C4-2B (cell line): ENCODE measurements at regions not wholly inside any gene's neighbourhood (a gene's known extent, or its start where the extent isn't known, plus 50 kb on each side); places are given as distances from the start of the nearest gene placed in this dataset.

Experiments used
- H3K27ac ChIP-seq: fragments of 450-650 bp; 2 replicates; pipeline ENCODE4 v1.5.1; 2017
- ZFX ChIP-seq: fragments of 450-650 bp; IDR thresholded peaks from 2 replicates; pipeline ENCODE4 v1.6.1; 2017
- TF ChIP-seq, protein P1 (sequence below): fragments of 450-650 bp; conservative IDR thresholded peaks from 2 replicates; pipeline ENCODE4 v1.5.1; 2017; ENCODE audit warnings: mild to moderate bottlenecking

GRCh38 chr13:74774264-74774663 is 640.1 kb upstream of the KLF12 start:
- H3K27ac ChIP-seq, result no peak overlapping the region
- TF ChIP-seq, protein P1, sequence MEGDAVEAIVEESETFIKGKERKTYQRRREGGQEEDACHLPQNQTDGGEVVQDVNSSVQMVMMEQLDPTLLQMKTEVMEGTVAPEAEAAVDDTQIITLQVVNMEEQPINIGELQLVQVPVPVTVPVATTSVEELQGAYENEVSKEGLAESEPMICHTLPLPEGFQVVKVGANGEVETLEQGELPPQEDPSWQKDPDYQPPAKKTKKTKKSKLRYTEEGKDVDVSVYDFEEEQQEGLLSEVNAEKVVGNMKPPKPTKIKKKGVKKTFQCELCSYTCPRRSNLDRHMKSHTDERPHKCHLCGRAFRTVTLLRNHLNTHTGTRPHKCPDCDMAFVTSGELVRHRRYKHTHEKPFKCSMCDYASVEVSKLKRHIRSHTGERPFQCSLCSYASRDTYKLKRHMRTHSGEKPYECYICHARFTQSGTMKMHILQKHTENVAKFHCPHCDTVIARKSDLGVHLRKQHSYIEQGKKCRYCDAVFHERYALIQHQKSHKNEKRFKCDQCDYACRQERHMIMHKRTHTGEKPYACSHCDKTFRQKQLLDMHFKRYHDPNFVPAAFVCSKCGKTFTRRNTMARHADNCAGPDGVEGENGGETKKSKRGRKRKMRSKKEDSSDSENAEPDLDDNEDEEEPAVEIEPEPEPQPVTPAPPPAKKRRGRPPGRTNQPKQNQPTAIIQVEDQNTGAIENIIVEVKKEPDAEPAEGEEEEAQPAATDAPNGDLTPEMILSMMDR, result no peak
- TF ChIP-seq ZFX, result no peak

- H3K27ac ChIP-seq, result no peak overlapping the region
Measured at GRCh38 chr13:74773248-74773647, 639.0 kb upstream of the KLF12 start.

GRCh38 chr13:74771964-74772363 is 637.8 kb upstream of the KLF12 start:
- H3K27ac ChIP-seq, result no peak overlapping the region
- TF ChIP-seq ZFX, result no peak
- TF ChIP-seq, protein P1, result no peak

More at GRCh38 chr13:74773248-74773647, 639.0 kb upstream of the KLF12 start:
- TF ChIP-seq, protein P1, result no peak
- TF ChIP-seq ZFX, result no peak

- no peak overlapping the region for H3K27ac ChIP-seq
- TF ChIP-seq, protein P1, result no peak
- no peak for TF ChIP-seq ZFX
Measured at GRCh38 chr13:74770361-74770760, 636.2 kb upstream of the KLF12 start.

GRCh38 chr13:74769333-74769732 is 635.1 kb upstream of the KLF12 start:
- H3K27ac ChIP-seq, result peak overlapping the region; percentile 37; the same call in 1 of the 2 replicates

GRCh38 chr13:74768521-74769085 is 634.4 kb upstream of the KLF12 start:
- TF ChIP-seq, protein P1, result no peak
- no peak for TF ChIP-seq ZFX
- peak overlapping the region; percentile 37; the same call in 1 of the 2 replicates for H3K27ac ChIP-seq

More at GRCh38 chr13:74769333-74769732, 635.1 kb upstream of the KLF12 start:
- TF ChIP-seq, protein P1, result no peak
- no peak for TF ChIP-seq ZFX

DNA sequence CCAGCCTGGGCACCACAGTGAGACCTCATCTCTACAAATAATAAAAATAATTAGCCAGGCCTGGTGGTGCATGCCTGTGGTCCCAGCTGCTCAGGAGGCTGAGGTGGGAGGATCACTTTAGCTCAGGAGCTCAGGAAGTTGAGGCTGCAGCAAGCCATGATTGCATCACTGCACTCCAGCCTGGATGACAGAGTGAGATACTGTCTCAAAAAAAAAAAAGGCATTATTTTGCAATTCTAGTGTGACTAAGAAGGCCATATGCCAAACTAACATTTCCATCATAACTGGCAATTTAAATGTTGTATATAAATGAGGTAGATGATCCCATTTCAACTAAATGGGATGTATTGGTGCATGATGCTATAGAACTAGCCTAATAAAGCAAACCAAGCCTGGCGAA is 632.8 kb upstream of the KLF12 start:
- H3K27ac ChIP-seq, result no peak overlapping the region
- TF ChIP-seq ZFX, result no peak
- TF ChIP-seq, protein P1, result no peak
